Neural cell (in vitro differentiated cells): ENCODE measurements at regions not wholly inside any gene's neighbourhood (a gene's known extent, or its start where the extent isn't known, plus 50 kb on each side); places are given as distances from the start of the nearest gene placed in this dataset.

ENCODE experiments used
- H2AFZ ChIP-seq: fragments of 200-600, 300-800 bp; sonication (generic), shearing (Covaris generic); 2 replicates; pipeline ENCODE4 v1.6.0; 2014; ENCODE audit warnings: low read depth, mild to moderate bottlenecking, antibody characterized with exemption, low read length, moderate library complexity
- H3F3A ChIP-seq: fragments of 200-600 bp; shearing (Covaris generic); 2 replicates; pipeline ENCODE4 v1.6.1; 2016; ENCODE audit warnings: mild to moderate bottlenecking, moderate library complexity, mixed read lengths, antibody characterized with exemption, low read length; ENCODE audit not compliant: insufficient read depth, poor library complexity, severe bottlenecking
- H3K27ac ChIP-seq: fragments of 200-600, 300-800 bp; sonication (generic), shearing (Covaris generic); 2 replicates; pipeline ENCODE4 v1.5.1; 2014; ENCODE audit warnings: mild to moderate bottlenecking, low read length, moderate library complexity
- H3K27me3 ChIP-seq: fragments of 300-800, 200-600 bp; sonication (generic), shearing (Covaris generic); 2 replicates; pipeline ENCODE4 v1.6.0; 2014; ENCODE audit warnings: mild to moderate bottlenecking, low read depth, low read length, moderate library complexity; ENCODE audit not compliant: insufficient read depth
- H3K36me3 ChIP-seq: fragments of 300-800, 200-600 bp; sonication (generic), shearing (Covaris generic); 2 replicates; pipeline ENCODE4 v1.5.1; 2014; ENCODE audit warnings: mild to moderate bottlenecking, antibody characterized with exemption, low read length, moderate library complexity; ENCODE audit not compliant: insufficient read depth
- H3K4me2 ChIP-seq: fragments of 300-800, 200-600 bp; sonication (generic), shearing (Covaris generic); 2 replicates; pipeline ENCODE4 v1.6.0; 2014; ENCODE audit warnings: mild to moderate bottlenecking, low read length
- H3K4me3 ChIP-seq: fragments of 300-800, 200-600 bp; sonication (generic), shearing (Covaris generic); 2 replicates; pipeline ENCODE4 v1.5.1; 2014; ENCODE audit warnings: mild to moderate bottlenecking, low read length, moderate library complexity
- H3K79me2 ChIP-seq: fragments of 200-600 bp; shearing (Covaris generic); replicated peaks from 2 replicates; pipeline ENCODE4 v1.6.0; 2014; ENCODE audit warnings: mild to moderate bottlenecking, low read length, moderate library complexity; ENCODE audit not compliant: insufficient read depth
- H3K9ac ChIP-seq: fragments of 300-800, 200-600 bp; sonication (generic), shearing (Covaris generic); 2 replicates; pipeline ENCODE4 v1.6.1; 2016; ENCODE audit warnings: mild to moderate bottlenecking, low read length, mixed read lengths
- H3K9me2 ChIP-seq: fragments of 200-600 bp; shearing (Covaris generic); 2 replicates; pipeline ENCODE4 v1.6.1; 2016; ENCODE audit warnings: mild to moderate bottlenecking, low read length, mixed read lengths; ENCODE audit not compliant: insufficient read depth
- H3K9me3 ChIP-seq: fragments of 200-600, 300-800 bp; sonication (generic), shearing (Covaris generic); 2 replicates; pipeline ENCODE4 v1.6.1; 2016; ENCODE audit warnings: mild to moderate bottlenecking, mixed run types, low read length, moderate library complexity, mixed read lengths
- H4K20me1 ChIP-seq: fragments of 200-600 bp; shearing (Covaris generic); 2 replicates; pipeline ENCODE4 v1.6.1; 2016; ENCODE audit warnings: mild to moderate bottlenecking, mixed run types; ENCODE audit not compliant: insufficient read depth
- EP300 ChIP-seq: fragments of 450-650 bp; conservative IDR thresholded peaks from 2 replicates; pipeline ENCODE4 v1.6.1; 2014; ENCODE audit warnings: antibody characterized with exemption, mild to moderate bottlenecking, moderate library complexity; ENCODE audit not compliant: poor library complexity, severe bottlenecking
- EZH2 ChIP-seq: fragments of 200-600, 300-800 bp; shearing (Covaris generic), sonication (generic); IDR thresholded peaks from 2 replicates; pipeline ENCODE4 v1.6.1; 2014; ENCODE audit warnings: antibody characterized with exemption, low read length, borderline replicate concordance, mild to moderate bottlenecking; ENCODE audit not compliant: insufficient read depth, poor library complexity, severe bottlenecking
- MXI1 ChIP-seq: fragments of 450-650 bp; conservative IDR thresholded peaks from 2 replicates; pipeline ENCODE4 v1.6.1; 2014; ENCODE audit warnings: antibody characterized with exemption, mild to moderate bottlenecking; ENCODE audit not compliant: poor library complexity, severe bottlenecking
- POLR2AphosphoS5 ChIP-seq: IDR thresholded peaks from 2 replicates; pipeline ENCODE4 v1.6.1; 2012
- RAD21 ChIP-seq: fragments of 450-650 bp; conservative IDR thresholded peaks from 2 replicates; pipeline ENCODE4 v1.6.1; 2014; ENCODE audit warnings: antibody characterized with exemption, mild to moderate bottlenecking, moderate library complexity
- SMC3 ChIP-seq: fragments of 450-650 bp; conservative IDR thresholded peaks from 2 replicates; pipeline ENCODE4 v1.6.1; 2014; ENCODE audit warnings: antibody characterized with exemption, mild to moderate bottlenecking, moderate library complexity; ENCODE audit not compliant: poor library complexity
- TAF1 ChIP-seq: IDR thresholded peaks from 2 replicates; pipeline ENCODE4 v1.6.1; 2012; ENCODE audit warnings: low read depth
- TF ChIP-seq, protein P1 (sequence below): IDR thresholded peaks from 2 replicates; pipeline ENCODE4 v1.6.1; 2012; ENCODE audit warnings: borderline replicate concordance
- TF ChIP-seq, protein P2 (sequence below): fragments of 450-650 bp; IDR thresholded peaks from 2 replicates; pipeline ENCODE4 v1.5.1; 2014; ENCODE audit warnings: antibody characterized with exemption, mild to moderate bottlenecking, moderate library complexity; ENCODE audit not compliant: poor library complexity, severe bottlenecking

DNA sequence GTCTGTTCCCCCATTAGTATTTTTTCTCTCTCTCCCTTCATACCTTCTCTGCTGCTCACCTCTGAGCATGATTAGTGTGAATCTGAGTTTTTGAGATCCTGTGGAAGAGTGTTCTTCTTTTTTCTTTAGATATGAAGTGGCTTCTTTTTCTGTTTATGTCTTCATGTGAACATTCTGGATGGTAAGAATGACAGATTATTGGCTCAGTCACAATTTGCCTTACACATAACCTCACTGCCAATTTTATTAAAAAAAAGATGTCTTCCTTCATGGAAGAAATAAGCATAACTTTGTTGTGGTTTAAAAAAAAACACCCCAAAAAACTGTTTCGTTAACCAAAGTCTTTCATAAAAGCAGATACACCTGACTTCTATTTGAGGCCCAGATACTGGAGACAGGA, 539.1 kb downstream of the PLCL1 start:
- no peaks in the 10 kb centered on the region for H3K79me2 ChIP-seq
- H4K20me1 ChIP-seq, result no peaks in the 10 kb centered on the region
- no peak overlapping the region for H3K4me3 ChIP-seq
- no peak overlapping the region for H2AFZ ChIP-seq
- no peak overlapping the region for H3K4me2 ChIP-seq
- no peak overlapping the region for H3K9ac ChIP-seq
- no peak for TF ChIP-seq POLR2AphosphoS5
- TF ChIP-seq, protein P1, sequence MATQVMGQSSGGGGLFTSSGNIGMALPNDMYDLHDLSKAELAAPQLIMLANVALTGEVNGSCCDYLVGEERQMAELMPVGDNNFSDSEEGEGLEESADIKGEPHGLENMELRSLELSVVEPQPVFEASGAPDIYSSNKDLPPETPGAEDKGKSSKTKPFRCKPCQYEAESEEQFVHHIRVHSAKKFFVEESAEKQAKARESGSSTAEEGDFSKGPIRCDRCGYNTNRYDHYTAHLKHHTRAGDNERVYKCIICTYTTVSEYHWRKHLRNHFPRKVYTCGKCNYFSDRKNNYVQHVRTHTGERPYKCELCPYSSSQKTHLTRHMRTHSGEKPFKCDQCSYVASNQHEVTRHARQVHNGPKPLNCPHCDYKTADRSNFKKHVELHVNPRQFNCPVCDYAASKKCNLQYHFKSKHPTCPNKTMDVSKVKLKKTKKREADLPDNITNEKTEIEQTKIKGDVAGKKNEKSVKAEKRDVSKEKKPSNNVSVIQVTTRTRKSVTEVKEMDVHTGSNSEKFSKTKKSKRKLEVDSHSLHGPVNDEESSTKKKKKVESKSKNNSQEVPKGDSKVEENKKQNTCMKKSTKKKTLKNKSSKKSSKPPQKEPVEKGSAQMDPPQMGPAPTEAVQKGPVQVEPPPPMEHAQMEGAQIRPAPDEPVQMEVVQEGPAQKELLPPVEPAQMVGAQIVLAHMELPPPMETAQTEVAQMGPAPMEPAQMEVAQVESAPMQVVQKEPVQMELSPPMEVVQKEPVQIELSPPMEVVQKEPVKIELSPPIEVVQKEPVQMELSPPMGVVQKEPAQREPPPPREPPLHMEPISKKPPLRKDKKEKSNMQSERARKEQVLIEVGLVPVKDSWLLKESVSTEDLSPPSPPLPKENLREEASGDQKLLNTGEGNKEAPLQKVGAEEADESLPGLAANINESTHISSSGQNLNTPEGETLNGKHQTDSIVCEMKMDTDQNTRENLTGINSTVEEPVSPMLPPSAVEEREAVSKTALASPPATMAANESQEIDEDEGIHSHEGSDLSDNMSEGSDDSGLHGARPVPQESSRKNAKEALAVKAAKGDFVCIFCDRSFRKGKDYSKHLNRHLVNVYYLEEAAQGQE, result no peak
- TF ChIP-seq SMC3, result no peak
- no peak for TF ChIP-seq EP300
- TF ChIP-seq RAD21, result no peak
- no peaks in the 10 kb centered on the region for H3K9me2 ChIP-seq
- H3K36me3 ChIP-seq, result no peaks in the 10 kb centered on the region
- H3F3A ChIP-seq, result no peaks in the 10 kb centered on the region
- no peaks in the 10 kb centered on the region for H3K27me3 ChIP-seq
- no peak overlapping the region for H3K27ac ChIP-seq
- no peaks in the 10 kb centered on the region for H3K9me3 ChIP-seq

DNA sequence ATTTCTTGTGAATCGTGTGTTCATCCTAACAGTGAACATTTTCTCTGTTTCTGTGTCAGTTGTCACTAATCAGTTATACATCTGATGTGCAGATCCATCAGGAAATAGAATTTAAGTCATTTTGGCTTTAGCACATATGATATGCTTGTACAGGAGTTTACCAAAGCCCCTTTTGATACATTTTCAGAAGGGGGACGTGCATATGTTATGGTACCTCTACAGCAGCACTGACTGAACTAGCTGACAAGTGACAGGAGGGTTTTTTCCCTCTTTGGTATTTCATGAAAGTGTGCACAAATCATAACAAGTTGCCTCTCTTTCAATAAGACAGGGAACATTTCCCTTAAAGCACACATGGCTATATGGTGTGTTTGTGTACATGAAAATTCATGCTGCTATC, 536.5 kb downstream of the PLCL1 start:
- Histone ChIP-seq H3K4me2 (no peak overlapping the region), H2AFZ (no peak overlapping the region), H3K27me3 (no peaks in the 10 kb centered on the region), H3K36me3 (no peaks in the 10 kb centered on the region), H4K20me1 (no peaks in the 10 kb centered on the region), H3K4me3 (no peak overlapping the region), H3K9me2 (no peaks in the 10 kb centered on the region), H3K27ac (no peak overlapping the region), H3K79me2 (no peaks in the 10 kb centered on the region), H3K9me3 (no peaks in the 10 kb centered on the region), H3K9ac (no peak overlapping the region), H3F3A (no peaks in the 10 kb centered on the region)
- TF ChIP-seq TAF1 (no peak), RAD21 (no peak), EZH2 (no peak), MXI1 (no peak), POLR2AphosphoS5 (no peak), SMC3 (no peak), EP300 (no peak)
- TF ChIP-seq, protein P1, result no peak
- TF ChIP-seq, protein P2, sequence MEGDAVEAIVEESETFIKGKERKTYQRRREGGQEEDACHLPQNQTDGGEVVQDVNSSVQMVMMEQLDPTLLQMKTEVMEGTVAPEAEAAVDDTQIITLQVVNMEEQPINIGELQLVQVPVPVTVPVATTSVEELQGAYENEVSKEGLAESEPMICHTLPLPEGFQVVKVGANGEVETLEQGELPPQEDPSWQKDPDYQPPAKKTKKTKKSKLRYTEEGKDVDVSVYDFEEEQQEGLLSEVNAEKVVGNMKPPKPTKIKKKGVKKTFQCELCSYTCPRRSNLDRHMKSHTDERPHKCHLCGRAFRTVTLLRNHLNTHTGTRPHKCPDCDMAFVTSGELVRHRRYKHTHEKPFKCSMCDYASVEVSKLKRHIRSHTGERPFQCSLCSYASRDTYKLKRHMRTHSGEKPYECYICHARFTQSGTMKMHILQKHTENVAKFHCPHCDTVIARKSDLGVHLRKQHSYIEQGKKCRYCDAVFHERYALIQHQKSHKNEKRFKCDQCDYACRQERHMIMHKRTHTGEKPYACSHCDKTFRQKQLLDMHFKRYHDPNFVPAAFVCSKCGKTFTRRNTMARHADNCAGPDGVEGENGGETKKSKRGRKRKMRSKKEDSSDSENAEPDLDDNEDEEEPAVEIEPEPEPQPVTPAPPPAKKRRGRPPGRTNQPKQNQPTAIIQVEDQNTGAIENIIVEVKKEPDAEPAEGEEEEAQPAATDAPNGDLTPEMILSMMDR, result no peak
